Prostate gland (tissue), 2 donors: ENCODE measurements at regions not wholly inside any gene's neighbourhood (a gene's known extent, or its start where the extent isn't known, plus 50 kb on each side); places are given as distances from the start of the nearest gene placed in this dataset.

ENCODE experiments used
- POLR2A ChIP-seq: fragments of 450-650 bp; IDR thresholded peaks from one replicate; pipeline ENCODE4 v1.6.1; 2016; ENCODE audit warnings: antibody characterized with exemption, mild to moderate bottlenecking
- POLR2AphosphoS5 ChIP-seq: sonication (generic); formaldehyde crosslinking; IDR thresholded peaks from one replicate; pipeline ENCODE4 v1.6.1; 2017; ENCODE audit warnings: antibody characterized with exemption
- TF ChIP-seq, protein P1 (sequence below), 4 experiments: fragments of 200-600 bp in 2 of 4; fragments of 450-650 bp in 2 of 4; sonication (generic) in 2 of 4; IDR thresholded peaks; 1 replicate in 3 of 4; 2 replicates in 1 of 4; pipeline ENCODE4 v1.5.1; 2016 to 2019; ENCODE audit warnings: antibody characterized with exemption in 4 of 4, mild to moderate bottlenecking in 2 of 4, moderate library complexity in 2 of 4

DNA sequence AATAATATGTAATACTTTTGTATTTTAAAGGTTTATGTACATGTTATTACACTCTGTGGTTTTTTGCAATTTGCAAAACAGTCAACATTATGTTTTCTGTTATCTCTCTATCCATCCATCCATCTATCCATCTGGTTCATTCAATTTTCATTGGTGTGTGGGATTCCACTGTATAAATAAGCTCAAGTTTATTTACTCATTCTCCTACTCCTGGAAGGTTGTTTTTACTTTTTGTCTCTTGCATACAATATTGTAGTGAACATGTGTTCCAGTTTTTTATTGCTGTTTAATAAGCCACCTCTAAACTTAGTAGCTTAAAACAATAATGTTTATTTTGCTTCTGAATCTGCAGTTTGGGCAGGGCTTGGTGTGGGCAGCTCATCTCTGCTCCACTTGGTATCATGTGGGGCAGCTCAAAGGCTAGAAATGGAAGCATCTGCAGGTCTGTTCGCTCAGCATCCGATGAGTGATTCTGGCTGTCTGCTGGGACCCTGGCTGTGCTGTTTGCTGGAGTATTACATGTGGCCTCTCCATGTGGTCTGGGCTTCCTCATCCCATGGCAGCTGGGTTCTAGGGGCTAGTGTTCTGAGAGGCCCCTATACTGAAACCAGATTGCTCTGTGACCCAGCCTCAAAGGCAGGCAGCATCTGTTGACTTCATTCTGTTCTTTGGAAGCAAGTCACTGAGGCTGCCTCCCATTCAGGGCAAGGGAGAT is 98.8 kb downstream of the SLC25A47 start:
- TF ChIP-seq, protein P1, sequence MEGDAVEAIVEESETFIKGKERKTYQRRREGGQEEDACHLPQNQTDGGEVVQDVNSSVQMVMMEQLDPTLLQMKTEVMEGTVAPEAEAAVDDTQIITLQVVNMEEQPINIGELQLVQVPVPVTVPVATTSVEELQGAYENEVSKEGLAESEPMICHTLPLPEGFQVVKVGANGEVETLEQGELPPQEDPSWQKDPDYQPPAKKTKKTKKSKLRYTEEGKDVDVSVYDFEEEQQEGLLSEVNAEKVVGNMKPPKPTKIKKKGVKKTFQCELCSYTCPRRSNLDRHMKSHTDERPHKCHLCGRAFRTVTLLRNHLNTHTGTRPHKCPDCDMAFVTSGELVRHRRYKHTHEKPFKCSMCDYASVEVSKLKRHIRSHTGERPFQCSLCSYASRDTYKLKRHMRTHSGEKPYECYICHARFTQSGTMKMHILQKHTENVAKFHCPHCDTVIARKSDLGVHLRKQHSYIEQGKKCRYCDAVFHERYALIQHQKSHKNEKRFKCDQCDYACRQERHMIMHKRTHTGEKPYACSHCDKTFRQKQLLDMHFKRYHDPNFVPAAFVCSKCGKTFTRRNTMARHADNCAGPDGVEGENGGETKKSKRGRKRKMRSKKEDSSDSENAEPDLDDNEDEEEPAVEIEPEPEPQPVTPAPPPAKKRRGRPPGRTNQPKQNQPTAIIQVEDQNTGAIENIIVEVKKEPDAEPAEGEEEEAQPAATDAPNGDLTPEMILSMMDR (IDR thresholded peaks at IDR 0.05): no peak
- TF ChIP-seq POLR2AphosphoS5 (no peak), POLR2A (no peak)
